HG03558 (cell line): ENCODE measurements at regions not wholly inside any gene's neighbourhood (a gene's known extent, or its start where the extent isn't known, plus 50 kb on each side); places are given as distances from the start of the nearest gene placed in this dataset.
A peak's percentile ranks its signal among the peaks of the same experiment; 100 is the strongest.

Experiments
- ATAC-seq: cut with Tn5 transposase; IDR thresholded peaks from one replicate; pipeline ENCODE4 v1.9.1; 2021; ENCODE audit warnings: moderate number of reproducible peaks; ENCODE audit not compliant: unreplicated experiment; ENCODE audit errors: extremely low read depth

- no peak for ATAC-seq
These were observed 63.7 kb upstream of the EPS8L3 start for GRCh38 chr1:109827466-109827865.

GRCh38 chr1:109826930-109827349 is 63.2 kb upstream of the EPS8L3 start:
- no peak for ATAC-seq

- no peak for ATAC-seq
These were observed 62.7 kb upstream of the EPS8L3 start for GRCh38 chr1:109826446-109826845.

- no peak for ATAC-seq
These were observed 60.8 kb upstream of the EPS8L3 start for GRCh38 chr1:109824349-109825115.

GRCh38 chr1:109823543-109824348 is 60.0 kb upstream of the EPS8L3 start:
- ATAC-seq, result no peak

GRCh38 chr1:109822749-109823542 is 59.2 kb upstream of the EPS8L3 start:
- ATAC-seq, result no peak

GRCh38 chr1:109821831-109822745 is 58.4 kb upstream of the EPS8L3 start:
- ATAC-seq, result no peak

- no peak for ATAC-seq
These were observed 57.5 kb upstream of the EPS8L3 start for GRCh38 chr1:109821221-109821669.

- ATAC-seq, result no peak
These were observed 56.2 kb upstream of the EPS8L3 start for GRCh38 chr1:109819906-109820305.

GRCh38 chr1:109818988-109819764 is 55.5 kb upstream of the EPS8L3 start:
- ATAC-seq, result no peak

- ATAC-seq, result no peak
These were observed 54.7 kb upstream of the EPS8L3 start for GRCh38 chr1:109818271-109818987.

GRCh38 chr1:109817881-109818270 is 54.2 kb upstream of the EPS8L3 start:
- no peak for ATAC-seq

GRCh38 chr1:109816975-109817535 is 53.3 kb upstream of the EPS8L3 start:
- no peak for ATAC-seq

GRCh38 chr1:109816175-109816811 is 52.6 kb upstream of the EPS8L3 start:
- ATAC-seq, result peak; percentile 91

- ATAC-seq, result no peak
These were observed 52.1 kb upstream of the EPS8L3 start for GRCh38 chr1:109815809-109816174.

- ATAC-seq, result no peak
These were observed 51.5 kb upstream of the EPS8L3 start for GRCh38 chr1:109814993-109815786.

- ATAC-seq, result no peak
These were observed 50.5 kb upstream of the EPS8L3 start for GRCh38 chr1:109814223-109814622.
